ENCODE measurements at regions not wholly inside any gene's neighbourhood (a gene's known extent, or its start where the extent isn't known, plus 50 kb on each side); places are given as distances from the start of the nearest gene placed in this dataset.
A peak's percentile ranks its signal among the peaks of the same experiment; 100 is the strongest.

DNA sequence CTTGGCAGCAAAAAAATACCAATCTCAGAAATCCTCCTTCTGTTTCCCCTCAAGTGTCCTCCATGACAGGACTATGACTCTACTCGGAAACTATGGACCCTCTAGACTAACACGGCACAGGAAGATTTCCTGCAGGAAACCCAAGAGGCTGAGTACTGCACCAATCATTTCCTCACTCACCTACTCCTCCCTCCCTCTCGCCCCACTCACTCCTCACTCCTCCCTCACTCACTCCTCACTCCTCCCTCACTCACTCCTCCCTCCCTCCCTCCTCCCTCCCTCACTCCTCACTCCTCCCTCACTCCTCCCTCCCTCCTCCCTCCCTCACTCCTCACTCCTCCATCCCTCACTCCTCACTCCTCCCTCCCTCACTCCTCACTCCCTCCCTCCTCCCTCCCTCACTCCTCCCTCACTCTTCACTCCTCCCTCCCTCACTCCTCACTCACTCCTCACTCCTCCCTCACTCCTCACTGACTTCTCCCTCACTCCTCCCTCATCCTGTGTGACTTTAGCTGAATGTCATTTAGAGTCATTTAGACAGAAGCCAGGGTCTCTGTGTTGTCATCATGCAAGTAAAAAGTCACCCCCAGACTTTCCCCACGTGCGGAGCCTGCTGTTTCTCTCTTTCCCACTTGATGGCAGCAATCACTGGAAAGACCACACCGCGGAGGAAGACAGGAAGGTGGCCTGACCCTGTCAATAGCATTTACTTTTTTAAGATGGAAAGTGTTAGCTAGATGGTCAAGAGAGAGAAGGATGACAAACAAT lies 226.8 kb upstream of the PDE10A start:
- H3K4me3 ChIP-seq (ENCODE audit: low read length in 3 of 3), result no peak overlapping the region
- DNase-seq (peak in 4 of 5 donors; percentile 62 to 81 (median 69)), FAIRE-seq (no peak)
- peaks cover 0 to under 1% (median 0%) of the 10 kb centered on the region in 3 donors for H3K4me1 ChIP-seq (ENCODE audit: control insufficient read depth in 2 of 3, insufficient read depth in 2 of 3, low read depth in 1 of 3, low read length in 3 of 3)
- H3K9ac ChIP-seq (ENCODE audit: low read length in 3 of 3), result no peak overlapping the region
- no peaks in the 10 kb centered on the region for H3K27me3 ChIP-seq (ENCODE audit: control insufficient read depth, insufficient read depth, low read length)
- H3K36me3 ChIP-seq (ENCODE audit: control insufficient read depth in 2 of 3, insufficient read depth in 3 of 3, low read length in 3 of 3), result no peaks in the 10 kb centered on the region
- TF ChIP-seq, protein P1, sequence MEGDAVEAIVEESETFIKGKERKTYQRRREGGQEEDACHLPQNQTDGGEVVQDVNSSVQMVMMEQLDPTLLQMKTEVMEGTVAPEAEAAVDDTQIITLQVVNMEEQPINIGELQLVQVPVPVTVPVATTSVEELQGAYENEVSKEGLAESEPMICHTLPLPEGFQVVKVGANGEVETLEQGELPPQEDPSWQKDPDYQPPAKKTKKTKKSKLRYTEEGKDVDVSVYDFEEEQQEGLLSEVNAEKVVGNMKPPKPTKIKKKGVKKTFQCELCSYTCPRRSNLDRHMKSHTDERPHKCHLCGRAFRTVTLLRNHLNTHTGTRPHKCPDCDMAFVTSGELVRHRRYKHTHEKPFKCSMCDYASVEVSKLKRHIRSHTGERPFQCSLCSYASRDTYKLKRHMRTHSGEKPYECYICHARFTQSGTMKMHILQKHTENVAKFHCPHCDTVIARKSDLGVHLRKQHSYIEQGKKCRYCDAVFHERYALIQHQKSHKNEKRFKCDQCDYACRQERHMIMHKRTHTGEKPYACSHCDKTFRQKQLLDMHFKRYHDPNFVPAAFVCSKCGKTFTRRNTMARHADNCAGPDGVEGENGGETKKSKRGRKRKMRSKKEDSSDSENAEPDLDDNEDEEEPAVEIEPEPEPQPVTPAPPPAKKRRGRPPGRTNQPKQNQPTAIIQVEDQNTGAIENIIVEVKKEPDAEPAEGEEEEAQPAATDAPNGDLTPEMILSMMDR (IDR thresholded peaks at IDR 0.05; ENCODE audit: borderline replicate concordance, extremely low read depth, insufficient read depth), result peak; percentile 53
- no peak overlapping the region for H3K27ac ChIP-seq (ENCODE audit: low read depth in 2 of 2, low read length in 2 of 2)
- intact Hi-C loops (cut with DNase I), result loop anchor here (5.0 kb wide), 1 partner anchor 212 kb away; no protein-coding TSS in a partner anchor
- no peaks in the 10 kb centered on the region for H3K9me3 ChIP-seq (ENCODE audit: control insufficient read depth in 2 of 3, insufficient read depth in 1 of 3, low read length in 3 of 3)

DNA sequence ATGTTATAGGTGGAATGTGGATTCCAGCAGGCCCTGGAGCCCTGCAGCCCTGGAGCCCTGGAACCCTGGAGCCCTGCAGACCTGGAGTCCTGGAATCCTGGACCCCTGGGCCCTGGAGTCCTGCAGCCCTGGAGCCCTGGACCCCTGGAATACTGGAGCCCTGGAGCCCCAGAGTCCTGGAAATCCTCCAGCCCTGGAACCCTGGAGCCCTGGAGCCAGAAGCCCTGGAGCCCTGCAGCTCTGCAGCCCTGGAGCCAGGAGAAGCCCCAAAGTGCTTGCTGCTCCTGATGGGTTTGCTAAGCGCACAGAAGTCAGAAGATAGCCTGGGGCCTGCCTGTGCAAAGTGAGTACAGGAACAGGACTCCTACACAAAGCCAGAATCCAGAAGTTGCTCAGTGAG lies 223.1 kb upstream of the PDE10A start:
- no peak overlapping the region for H3K27ac ChIP-seq (ENCODE audit: low read depth in 2 of 2, low read length in 2 of 2)
- intact Hi-C loops (cut with DNase I), result loop anchor here (5.0 kb wide), 1 partner anchor 216 kb away; no protein-coding TSS in a partner anchor
- no peaks in the 10 kb centered on the region for H3K36me3 ChIP-seq (ENCODE audit: control insufficient read depth in 2 of 3, insufficient read depth in 3 of 3, low read length in 3 of 3)
- TF ChIP-seq, protein P1 (IDR thresholded peaks at IDR 0.05; ENCODE audit: borderline replicate concordance, extremely low read depth, insufficient read depth), result no peak
- no peaks in the 10 kb centered on the region for H3K9me3 ChIP-seq (ENCODE audit: control insufficient read depth in 2 of 3, insufficient read depth in 1 of 3, low read length in 3 of 3)
- no peaks in the 10 kb centered on the region for H3K27me3 ChIP-seq (ENCODE audit: control insufficient read depth, insufficient read depth, low read length)
- H3K4me3 ChIP-seq (ENCODE audit: low read length in 3 of 3), result no peak overlapping the region
- DNase-seq, result peak in 1 of 5 donors; percentile 46
- H3K4me1 ChIP-seq (ENCODE audit: control insufficient read depth in 2 of 3, insufficient read depth in 2 of 3, low read depth in 1 of 3, low read length in 3 of 3), result peaks cover 0 to 3% (median 0%) of the 10 kb centered on the region in 3 donors
- no peak overlapping the region for H3K9ac ChIP-seq (ENCODE audit: low read length in 3 of 3)
- no peak for FAIRE-seq

- no peaks in the 10 kb centered on the region for H3K27me3 ChIP-seq (ENCODE audit: control insufficient read depth, insufficient read depth, low read length)
- H3K9me3 ChIP-seq (ENCODE audit: control insufficient read depth in 2 of 3, insufficient read depth in 1 of 3, low read length in 3 of 3), result no peaks in the 10 kb centered on the region
- peaks cover 0 to 3% (median 0%) of the 10 kb centered on the region in 3 donors for H3K4me1 ChIP-seq (ENCODE audit: control insufficient read depth in 2 of 3, insufficient read depth in 2 of 3, low read depth in 1 of 3, low read length in 3 of 3)
- H3K36me3 ChIP-seq (ENCODE audit: control insufficient read depth in 2 of 3, insufficient read depth in 3 of 3, low read length in 3 of 3), result no peaks in the 10 kb centered on the region
- no peak overlapping the region for H3K27ac ChIP-seq (ENCODE audit: low read depth in 2 of 2, low read length in 2 of 2)
- no peak overlapping the region for H3K9ac ChIP-seq (ENCODE audit: low read length in 3 of 3)
- TF ChIP-seq, protein P1 (IDR thresholded peaks at IDR 0.05; ENCODE audit: borderline replicate concordance, extremely low read depth, insufficient read depth), result peak; percentile 92
- no peak overlapping the region for H3K4me3 ChIP-seq (ENCODE audit: low read length in 3 of 3)
- intact Hi-C loops (cut with DNase I), result loop anchor here (5.0 kb wide), 1 partner anchor 217 kb away; no protein-coding TSS in a partner anchor
- DNase-seq (peak; percentile 87 to 93 (median 90)), FAIRE-seq (no peak)
Measured at GRCh38 chr6:165884813-165885765, 222.0 kb upstream of the PDE10A start.

Data from kidney (tissue), 13 donors.